ENCODE measurements at regions not wholly inside any gene's neighbourhood (a gene's known extent, or its start where the extent isn't known, plus 50 kb on each side); places are given as distances from the start of the nearest gene placed in this dataset.

- H3K27ac ChIP-seq, result no peak overlapping the region
- TF ChIP-seq CTCF (conservative IDR thresholded peaks at IDR 0.05) (no peak), ZFX (IDR thresholded peaks at IDR 0.05) (no peak)
Observed at GRCh38 chr3:146680617-146681016, 75.5 kb upstream of the PLSCR5 start.

GRCh38 chr3:146679995-146680394 lies 74.8 kb upstream of the PLSCR5 start:
- no peak for TF ChIP-seq ZFX (IDR thresholded peaks at IDR 0.05)
- no peak for TF ChIP-seq CTCF (conservative IDR thresholded peaks at IDR 0.05)
- H3K27ac ChIP-seq, result no peak overlapping the region

GRCh38 chr3:146679191-146679590 lies 74.0 kb upstream of the PLSCR5 start:
- H3K27ac ChIP-seq, result no peak overlapping the region
- TF ChIP-seq ZFX (IDR thresholded peaks at IDR 0.05), result no peak

DNA sequence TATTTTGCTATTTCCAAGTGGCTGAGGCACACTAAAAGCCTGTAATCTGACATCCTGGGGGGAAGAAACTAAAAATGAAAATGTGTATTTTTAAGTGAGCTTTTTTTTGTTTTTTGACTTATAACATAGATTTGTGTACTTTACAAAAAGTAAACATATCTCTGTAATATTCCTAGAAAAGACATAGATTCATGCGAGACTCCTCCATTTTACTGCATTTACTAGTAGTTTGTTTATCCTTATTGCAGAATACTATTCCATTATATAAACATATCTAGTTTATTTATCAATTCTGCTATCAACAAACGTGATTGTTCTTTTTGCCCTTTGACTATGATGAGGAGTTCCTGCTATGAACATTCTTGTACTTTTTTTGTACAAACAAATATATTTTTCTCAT lies 67.8 kb upstream of the PLSCR5 start:
- TF ChIP-seq ZFX (IDR thresholded peaks at IDR 0.05) (no peak), CTCF (conservative IDR thresholded peaks at IDR 0.05) (no peak)

DNA sequence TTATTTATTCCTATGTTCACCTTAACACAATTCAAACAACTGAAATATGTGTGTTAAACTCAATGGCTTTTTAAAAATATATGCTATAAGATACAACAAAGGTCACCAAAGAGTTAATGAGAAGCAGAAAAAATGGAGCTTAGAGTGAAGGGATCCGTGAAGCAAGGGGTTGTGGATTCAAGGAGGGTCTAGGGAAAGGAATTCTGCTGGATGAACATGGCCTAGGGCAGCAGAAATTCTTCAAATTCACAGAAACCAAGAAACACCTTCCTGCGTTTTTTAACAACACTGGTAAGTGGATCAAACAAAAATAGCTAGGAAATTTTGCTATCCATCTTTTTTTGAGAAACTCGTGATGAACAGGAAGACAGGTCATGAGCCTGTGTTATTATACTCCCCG lies 59.3 kb upstream of the PLSCR5 start:
- TF ChIP-seq ZFX (IDR thresholded peaks at IDR 0.05), result no peak
- TF ChIP-seq CTCF (conservative IDR thresholded peaks at IDR 0.05), result no peak
- no peak overlapping the region for H3K27ac ChIP-seq

More for the DNA sequence above, 67.8 kb upstream of the PLSCR5 start:
- H3K27ac ChIP-seq, result no peak overlapping the region

DNA sequence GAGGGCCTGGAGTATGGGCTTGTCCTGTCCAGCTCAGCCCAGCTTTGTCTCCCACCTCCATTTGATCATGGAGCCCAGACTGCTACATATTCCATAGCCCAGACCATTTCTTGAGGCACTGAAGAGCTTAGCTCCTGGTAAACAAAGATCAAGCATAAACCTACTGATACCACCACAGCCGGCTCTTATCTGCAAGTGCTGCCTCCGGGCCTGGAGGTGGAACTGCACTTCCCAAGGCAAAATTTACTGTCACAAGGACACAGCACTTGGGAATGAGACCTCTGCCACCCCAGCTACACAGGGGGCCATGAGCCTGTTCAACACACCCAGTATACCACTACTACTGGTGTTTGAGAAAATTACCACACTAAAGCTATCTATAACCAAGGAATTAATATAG lies 53.7 kb upstream of the PLSCR5 start:
- H3K27ac ChIP-seq, result no peak overlapping the region
- TF ChIP-seq CTCF (conservative IDR thresholded peaks at IDR 0.05) (no peak), ZFX (IDR thresholded peaks at IDR 0.05) (no peak)

DNA sequence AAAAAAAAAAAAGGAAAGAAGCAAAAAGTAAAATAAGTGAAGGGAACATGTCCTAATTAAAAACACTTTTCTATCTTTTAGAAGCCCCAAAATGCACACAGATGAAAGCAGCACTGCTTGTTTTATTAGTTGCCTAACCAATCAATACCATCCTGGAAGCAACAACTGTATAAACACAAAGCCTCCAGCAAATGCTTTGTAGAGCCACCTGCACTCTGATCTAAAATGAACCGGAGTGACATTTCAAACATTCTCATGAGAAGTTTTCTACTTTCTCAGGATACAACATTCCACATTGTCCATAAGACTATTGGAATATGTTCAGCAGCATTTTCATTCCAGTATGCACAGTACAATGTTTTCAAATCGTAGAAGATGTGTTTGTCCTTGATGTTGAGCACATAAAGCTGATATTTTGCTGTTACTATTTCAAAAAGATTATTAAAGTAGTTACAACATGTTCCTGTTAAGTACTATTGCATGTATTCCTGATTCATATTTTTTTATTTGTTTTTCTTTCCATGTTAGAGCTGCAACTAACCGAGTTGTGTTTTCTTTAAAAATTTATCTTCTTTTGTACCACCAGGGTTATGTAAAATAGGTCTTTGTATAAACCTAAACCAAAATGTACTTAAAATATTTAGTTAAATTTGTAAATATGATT lies 50.3 kb upstream of the PLSCR5 start:
- TF ChIP-seq ZFX (IDR thresholded peaks at IDR 0.05), result no peak
- TF ChIP-seq CTCF (conservative IDR thresholded peaks at IDR 0.05), result no peak
- H3K27ac ChIP-seq, result no peak overlapping the region
